ENCODE measurements at regions not wholly inside any gene's neighbourhood (a gene's known extent, or its start where the extent isn't known, plus 50 kb on each side); places are given as distances from the start of the nearest gene placed in this dataset.

- peaks cover 31% of the 10 kb centered on the region for H3K4me1 Mint-ChIP-seq (ENCODE audit: unreplicated experiment)
These were observed 203.0 kb upstream of the MIR17HG start for GRCh38 chr13:91144486-91144885.

GRCh38 chr13:91145571-91146205 is 201.8 kb upstream of the MIR17HG start:
- H3K9me3 Mint-ChIP-seq, result peaks cover 10% of the 10 kb centered on the region
- peaks cover 30% of the 10 kb centered on the region for H3K4me1 Mint-ChIP-seq (ENCODE audit: unreplicated experiment)
- no peak for DNase-seq (ENCODE audit: extremely low spot score, unreplicated experiment)
- H3K4me3 Mint-ChIP-seq, result no peak overlapping the region
- no peak for TF ChIP-seq CTCF (conservative IDR thresholded peaks at IDR 0.05)
- H3K36me3 Mint-ChIP-seq, result no peaks in the 10 kb centered on the region
- H3K27me3 Mint-ChIP-seq, result no peaks in the 10 kb centered on the region
- H3K27ac Mint-ChIP-seq, result no peak overlapping the region

More at GRCh38 chr13:91144486-91144885, 203.0 kb upstream of the MIR17HG start:
- no peak for DNase-seq (ENCODE audit: extremely low spot score, unreplicated experiment)
- no peaks in the 10 kb centered on the region for H3K36me3 Mint-ChIP-seq
- H3K9me3 Mint-ChIP-seq, result peaks cover 11% of the 10 kb centered on the region
- H3K27me3 Mint-ChIP-seq, result no peaks in the 10 kb centered on the region
- no peak for TF ChIP-seq CTCF (conservative IDR thresholded peaks at IDR 0.05)
- H3K4me3 Mint-ChIP-seq, result no peak overlapping the region
- H3K27ac Mint-ChIP-seq, result no peak overlapping the region

- DNase-seq (ENCODE audit: extremely low spot score, unreplicated experiment), result no peak
- H3K27ac Mint-ChIP-seq, result no peak overlapping the region
- no peak overlapping the region for H3K4me3 Mint-ChIP-seq
- H3K4me1 Mint-ChIP-seq (ENCODE audit: unreplicated experiment), result peaks cover 27% of the 10 kb centered on the region
- TF ChIP-seq CTCF (conservative IDR thresholded peaks at IDR 0.05), result no peak
- H3K9me3 Mint-ChIP-seq, result peaks cover 5% of the 10 kb centered on the region
- no peaks in the 10 kb centered on the region for H3K27me3 Mint-ChIP-seq
- no peaks in the 10 kb centered on the region for H3K36me3 Mint-ChIP-seq
These were observed 200.9 kb upstream of the MIR17HG start for GRCh38 chr13:91146601-91147000.

- H3K27me3 Mint-ChIP-seq, result no peaks in the 10 kb centered on the region
- H3K36me3 Mint-ChIP-seq, result no peaks in the 10 kb centered on the region
- TF ChIP-seq CTCF (conservative IDR thresholded peaks at IDR 0.05), result no peak
- H3K4me3 Mint-ChIP-seq, result no peak overlapping the region
- DNase-seq (ENCODE audit: extremely low spot score, unreplicated experiment), result no peak
- peaks cover 24% of the 10 kb centered on the region for H3K4me1 Mint-ChIP-seq (ENCODE audit: unreplicated experiment)
- H3K27ac Mint-ChIP-seq, result no peak overlapping the region
- H3K9me3 Mint-ChIP-seq, result no peaks in the 10 kb centered on the region
These were observed 199.4 kb upstream of the MIR17HG start for GRCh38 chr13:91148098-91148497.

GRCh38 chr13:91151921-91152320 is 195.6 kb upstream of the MIR17HG start:
- H3K27me3 Mint-ChIP-seq, result no peaks in the 10 kb centered on the region
- no peaks in the 10 kb centered on the region for H3K36me3 Mint-ChIP-seq
- no peak overlapping the region for H3K4me3 Mint-ChIP-seq
- peaks cover 42% of the 10 kb centered on the region for H3K4me1 Mint-ChIP-seq (ENCODE audit: unreplicated experiment)
- peaks cover 3% of the 10 kb centered on the region for H3K9me3 Mint-ChIP-seq
- no peak for DNase-seq (ENCODE audit: extremely low spot score, unreplicated experiment)
- no peak for TF ChIP-seq CTCF (conservative IDR thresholded peaks at IDR 0.05)
- no peak overlapping the region for H3K27ac Mint-ChIP-seq

All from type B pancreatic cell (in vitro differentiated cells).